Endometrium (tissue), 2 donors: ENCODE measurements at regions not wholly inside any gene's neighbourhood (a gene's known extent, or its start where the extent isn't known, plus 50 kb on each side); places are given as distances from the start of the nearest gene placed in this dataset.
A peak's percentile ranks its signal among the peaks of the same experiment; 100 is the strongest.

Experiments
- FAIRE-seq: peaks from 2 replicates; lab custom pipeline; 2012; peaks lifted over from hg19 to GRCh38; lab: Jason Lieb, UNC
- donor health status: control.
- donor health status: control.

DNA sequence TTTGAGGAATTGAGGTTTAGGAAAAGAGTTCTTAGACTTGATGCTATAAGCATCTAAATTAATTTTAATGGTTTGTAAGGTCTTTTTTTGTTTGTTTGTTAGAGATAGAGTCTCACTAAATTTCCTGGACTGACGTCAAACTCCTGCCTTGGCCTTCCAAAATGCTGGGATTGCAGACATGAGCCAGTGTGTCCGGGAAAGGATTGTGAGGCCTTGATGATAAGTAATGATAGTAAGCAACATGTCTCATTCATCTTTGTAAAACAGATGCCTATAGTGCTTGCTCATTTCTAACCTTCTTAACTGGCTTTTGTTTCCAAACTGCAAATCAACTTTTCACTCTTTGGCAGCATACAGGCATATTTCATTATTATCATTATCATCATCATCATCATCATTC is 176.0 kb upstream of the KCND2 start:
- no peak for FAIRE-seq

- FAIRE-seq, result no peak
These were observed 175.2 kb upstream of the KCND2 start for GRCh38 chr7:120097774-120098173.

DNA sequence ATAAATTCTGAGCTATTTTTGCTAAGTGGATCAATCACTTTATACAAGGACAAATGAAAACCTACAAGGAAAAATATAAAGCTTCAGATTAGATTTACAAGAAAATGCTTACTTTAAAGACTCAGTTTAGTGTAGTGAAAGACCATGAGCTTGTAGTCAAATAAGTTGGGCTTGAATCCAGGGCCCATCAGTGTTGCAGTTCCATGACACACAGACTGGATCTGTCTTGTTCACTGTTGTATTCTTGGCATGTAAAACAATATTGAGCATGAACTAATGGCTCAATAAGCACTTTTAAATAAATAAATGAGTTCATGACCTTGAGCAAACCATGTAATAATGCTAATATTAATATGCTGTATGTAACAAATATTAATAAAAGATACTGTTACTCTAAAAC is 164.6 kb upstream of the KCND2 start:
- FAIRE-seq, result no peak

DNA sequence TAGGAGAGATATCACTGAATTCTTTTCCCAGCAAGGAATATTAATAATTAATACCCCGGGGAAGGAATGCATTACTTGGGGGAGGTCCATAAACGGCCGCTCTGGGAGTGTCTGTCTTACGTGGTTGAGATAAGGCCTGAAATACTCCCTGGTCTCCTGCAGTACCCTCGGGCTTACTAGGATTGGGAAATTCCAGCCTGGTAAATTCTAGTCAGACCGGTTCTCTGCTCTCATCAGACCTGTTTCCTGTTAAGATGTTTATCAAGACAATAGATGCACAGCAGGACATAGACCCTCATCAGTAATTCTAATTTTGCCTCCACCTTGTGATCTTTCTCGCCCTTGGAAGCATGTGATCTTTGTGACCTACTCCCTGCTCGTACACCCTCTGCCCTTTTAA is 162.8 kb upstream of the KCND2 start:
- FAIRE-seq, result no peak

DNA sequence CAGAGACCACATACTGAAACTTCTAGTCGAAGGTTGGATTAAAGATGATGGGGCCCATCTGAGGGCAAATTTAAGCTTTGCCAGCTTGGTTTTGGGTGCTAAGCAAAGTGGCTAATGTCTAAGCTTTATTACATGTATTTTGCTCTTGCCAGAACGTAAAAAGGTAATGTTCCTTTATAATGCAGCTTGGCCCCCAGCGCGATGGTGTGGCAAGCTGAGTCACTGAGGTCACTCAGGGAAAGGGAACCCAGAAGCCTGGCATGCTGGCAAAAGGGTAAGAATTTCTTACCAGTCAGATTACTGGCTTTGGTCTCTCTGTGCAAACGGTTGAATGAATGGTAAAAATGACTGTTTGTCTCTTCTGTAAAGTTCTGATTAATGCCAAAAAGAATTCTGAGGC is 158.3 kb upstream of the KCND2 start:
- no peak for FAIRE-seq

GRCh38 chr7:120123528-120123927 is 149.4 kb upstream of the KCND2 start:
- FAIRE-seq, result no peak

DNA sequence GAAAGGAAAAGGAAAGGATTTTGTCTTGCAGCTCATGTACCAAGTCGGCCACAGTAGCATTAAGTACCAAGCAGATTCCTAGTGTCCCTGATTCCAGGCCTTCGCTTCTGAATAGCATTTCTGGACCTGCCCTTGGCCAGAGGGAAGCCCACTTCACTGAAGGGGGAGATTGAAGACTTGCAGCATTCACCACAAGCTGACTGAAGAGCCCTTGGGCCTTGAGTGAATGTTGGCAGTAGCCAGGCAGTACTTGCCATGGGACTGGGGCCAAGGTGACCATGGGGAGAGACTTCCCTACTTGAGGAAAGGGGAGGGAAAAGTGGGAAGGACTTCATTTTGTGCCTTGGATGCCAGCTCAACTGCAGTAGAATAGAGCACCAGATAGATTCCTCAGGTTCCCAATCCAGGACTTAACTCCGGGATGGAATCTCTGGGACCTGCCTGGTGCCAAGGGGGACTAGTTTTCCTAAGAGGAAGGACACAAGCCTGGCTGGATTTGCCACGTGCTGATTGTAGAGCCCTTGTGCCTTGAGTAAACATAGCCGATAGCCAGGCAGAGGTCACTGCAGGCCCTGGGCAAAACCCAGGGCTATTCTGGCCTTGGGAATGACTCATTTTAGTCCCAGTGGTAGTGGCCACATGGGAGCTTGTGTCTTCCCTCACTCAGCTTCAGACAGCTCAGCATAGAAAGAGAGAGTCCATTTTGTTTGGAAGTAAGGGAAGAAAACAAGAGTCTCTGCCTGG is 141.7 kb upstream of the KCND2 start:
- FAIRE-seq, result no peak

GRCh38 chr7:120138497-120138896 is 134.5 kb upstream of the KCND2 start:
- no peak for FAIRE-seq

DNA sequence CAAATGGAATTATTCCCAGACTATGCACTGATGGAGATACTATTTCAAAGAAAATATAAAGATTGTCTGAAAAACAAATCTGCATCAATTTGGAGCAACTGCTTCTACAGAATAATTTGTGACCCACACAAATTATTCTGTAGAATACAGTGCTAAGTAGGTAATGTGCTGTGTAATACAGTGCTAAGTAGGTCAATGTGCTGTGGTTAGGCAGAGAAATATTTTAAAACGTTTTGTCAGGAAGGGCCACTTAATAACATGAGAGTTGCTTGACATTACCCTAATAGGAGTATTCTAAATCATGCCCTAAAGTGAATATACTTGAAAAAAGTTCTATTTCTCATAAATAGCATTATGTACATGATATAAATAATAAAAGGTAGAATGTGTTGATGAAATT is 116.5 kb upstream of the KCND2 start:
- FAIRE-seq, result no peak

DNA sequence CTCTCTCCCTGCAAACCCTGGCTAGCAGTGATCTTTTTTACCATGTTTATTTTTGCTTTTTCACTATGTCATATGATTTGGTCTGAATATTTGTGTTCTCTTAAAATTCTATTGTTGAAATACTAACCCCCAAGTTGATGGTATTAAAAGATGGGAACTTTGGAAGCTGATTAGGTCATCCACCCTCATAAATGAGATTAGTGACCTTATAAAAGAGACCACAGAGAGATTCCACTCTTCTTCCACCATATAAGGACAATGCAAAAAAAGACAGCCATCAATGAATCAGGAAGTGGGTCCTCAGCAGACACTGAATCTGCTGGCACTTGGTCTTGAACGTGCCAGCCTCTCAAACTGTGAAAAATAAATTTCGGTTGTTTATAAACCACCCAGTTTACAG is 112.8 kb upstream of the KCND2 start:
- no peak for FAIRE-seq

GRCh38 chr7:120163449-120163848 is 109.5 kb upstream of the KCND2 start:
- FAIRE-seq, result no peak

DNA sequence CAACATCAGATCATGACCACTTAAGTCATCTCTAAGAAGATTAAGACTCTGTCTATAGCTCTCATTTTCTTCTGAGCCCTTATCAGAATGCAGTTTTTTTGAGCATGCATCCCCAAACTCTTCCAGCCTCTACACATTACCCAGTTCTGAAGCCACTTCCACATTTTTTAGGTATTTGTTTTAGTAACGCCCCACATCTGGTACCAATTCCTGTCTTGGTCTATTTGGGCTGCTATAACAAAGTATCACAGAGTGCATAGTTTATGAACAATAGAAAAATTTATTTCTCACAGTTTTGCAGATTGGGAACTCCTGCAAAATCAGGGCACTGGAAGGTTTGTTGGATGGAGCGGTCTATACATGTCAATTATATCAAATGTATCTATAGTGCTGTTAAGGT is 107.7 kb upstream of the KCND2 start:
- no peak for FAIRE-seq

DNA sequence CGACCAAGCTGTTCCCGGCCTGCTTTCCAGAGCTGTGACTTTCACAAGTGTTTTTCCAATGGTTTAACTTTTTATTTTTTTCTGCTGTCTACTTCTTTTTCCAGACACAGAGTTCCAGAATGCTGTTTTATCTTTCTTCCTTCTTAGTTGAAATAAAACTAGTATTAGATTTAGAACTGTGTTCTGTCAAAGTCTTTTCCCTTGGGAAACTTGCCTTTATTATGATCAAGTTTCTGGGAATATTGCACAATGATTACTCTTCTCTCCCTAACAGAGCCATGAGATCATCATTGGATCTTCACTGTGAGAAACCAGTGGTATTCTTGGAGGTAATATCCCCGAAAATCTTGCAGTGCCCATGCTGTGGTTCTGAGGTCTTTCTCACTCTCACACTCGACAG is 104.9 kb upstream of the KCND2 start:
- FAIRE-seq, result no peak

GRCh38 chr7:120169996-120170783 is 102.8 kb upstream of the KCND2 start:
- no peak for FAIRE-seq

- FAIRE-seq, result peak; percentile 59
These were observed 102.1 kb upstream of the KCND2 start for GRCh38 chr7:120170834-120171233.

DNA sequence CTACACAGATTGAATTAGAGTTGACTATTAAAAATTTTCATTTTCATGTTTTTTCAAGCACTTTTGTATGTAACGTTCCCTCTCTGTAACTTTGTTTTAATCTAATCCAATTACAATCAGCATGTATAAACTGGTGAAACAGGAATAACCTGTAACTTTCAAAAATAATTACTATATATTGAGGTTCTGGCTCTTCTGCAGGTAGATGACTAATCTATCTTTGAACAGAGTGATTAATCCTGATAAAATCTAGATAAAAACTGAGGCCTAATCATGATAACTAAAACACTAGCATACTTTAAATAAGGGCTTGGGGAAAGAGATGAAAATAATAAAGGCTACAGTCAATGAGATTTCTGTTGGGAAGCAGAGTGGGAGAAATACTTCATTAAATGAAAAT is 101.6 kb upstream of the KCND2 start:
- FAIRE-seq, result no peak

- FAIRE-seq, result no peak
These were observed 92.8 kb upstream of the KCND2 start for GRCh38 chr7:120180221-120180620.

- no peak for FAIRE-seq
These were observed 91.5 kb upstream of the KCND2 start for GRCh38 chr7:120181499-120181898.

DNA sequence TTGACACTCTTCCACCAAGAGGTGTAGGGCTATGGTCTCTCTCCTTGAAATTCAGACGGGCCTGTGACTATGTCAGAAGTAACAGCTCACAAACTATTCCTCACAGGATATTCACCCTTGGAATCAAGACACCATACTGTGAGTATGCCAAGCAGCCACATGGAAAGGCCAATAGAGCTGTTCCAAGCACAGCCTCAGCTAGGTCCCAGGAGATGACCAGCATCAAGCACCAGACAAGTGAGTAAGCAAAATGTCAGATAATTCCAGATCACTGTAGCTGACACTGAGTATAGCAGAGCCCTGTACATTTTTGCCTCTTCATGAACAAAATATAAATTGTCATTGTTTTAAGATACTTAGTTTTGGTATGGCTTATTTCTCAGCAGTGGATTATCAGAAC is 88.1 kb upstream of the KCND2 start:
- no peak for FAIRE-seq

DNA sequence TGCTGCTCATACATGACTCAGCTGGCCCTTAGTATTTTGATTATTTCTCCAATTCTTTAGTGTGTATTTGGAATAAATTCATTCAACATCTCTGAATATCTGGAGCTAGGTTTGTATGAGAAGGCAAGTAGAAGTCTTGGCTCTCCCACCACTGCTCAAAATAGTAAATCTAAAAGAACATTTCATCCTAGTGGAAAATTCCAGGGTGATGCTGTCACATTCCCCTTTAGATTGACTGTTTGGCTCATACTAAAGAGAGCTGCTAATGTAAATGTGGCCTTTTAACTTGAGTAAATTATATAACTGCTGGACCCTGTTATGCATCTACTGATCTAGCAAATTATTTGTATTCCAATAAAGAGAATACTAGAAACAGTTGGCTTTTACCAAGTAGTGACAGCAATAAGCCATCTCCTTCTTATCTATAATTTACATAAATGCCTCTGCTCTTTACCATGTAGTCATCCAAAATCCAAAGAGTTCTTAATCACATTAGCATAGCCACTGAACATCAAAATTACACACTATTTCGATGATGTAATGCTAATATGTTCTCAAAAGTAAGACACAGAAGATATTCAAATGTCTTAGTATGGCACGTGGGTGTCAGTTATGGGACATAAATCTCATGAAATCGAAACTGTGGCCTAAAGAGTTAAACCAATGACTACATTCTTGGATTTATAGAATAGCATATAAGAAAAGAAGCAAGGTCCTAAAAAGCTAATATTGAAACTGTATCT is 86.9 kb upstream of the KCND2 start:
- FAIRE-seq, result no peak

- no peak for FAIRE-seq
These were observed 86.3 kb upstream of the KCND2 start for GRCh38 chr7:120186688-120187087.

GRCh38 chr7:120189623-120190022 is 83.4 kb upstream of the KCND2 start:
- no peak for FAIRE-seq

DNA sequence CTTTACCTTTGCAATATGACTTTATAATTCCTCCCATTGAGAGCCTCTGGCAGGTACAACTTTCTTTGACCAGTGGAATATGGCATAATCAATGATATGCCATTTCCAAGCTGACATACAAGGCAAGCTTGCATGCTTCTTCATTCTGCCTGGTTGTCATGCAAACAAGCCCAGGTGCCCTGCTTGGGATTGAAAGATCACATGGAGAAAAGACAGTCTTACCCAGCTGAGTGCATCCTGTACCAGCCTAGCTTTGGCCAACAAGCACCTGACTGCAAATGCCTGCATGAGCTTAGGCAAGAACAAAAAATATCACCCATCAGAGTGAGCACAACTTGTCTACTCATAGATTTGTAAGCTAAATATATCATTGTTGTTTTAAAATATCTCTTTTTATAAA is 82.9 kb upstream of the KCND2 start:
- FAIRE-seq, result no peak
